A673 (cell line): ENCODE measurements at regions not wholly inside any gene's neighbourhood (a gene's known extent, or its start where the extent isn't known, plus 50 kb on each side); places are given as distances from the start of the nearest gene placed in this dataset.

ENCODE experiments used
- BruUV-seq: library from RNA; stranded (reverse); fragments of 400-500 nt; replicated peaks from 2 replicates; lab custom pipeline; 2021; lab: Mats Ljungman, UMichigan
- CTCF ChIA-PET: fragments of 300-600 bp; sonication (Branson Sonifier 250); formaldehyde crosslinking; loops from one replicate; lab custom pipeline; 2022; ENCODE audit warnings: antibody characterized with exemption; lab: Charles Lee
- POLR2A ChIA-PET: fragments of 300-600 bp; sonication (Branson Sonifier 250); formaldehyde crosslinking; loops from one replicate; lab custom pipeline; 2022; ENCODE audit warnings: antibody characterized with exemption; ENCODE audit not compliant: low non-redundant PET; lab: Charles Lee
- DNase-seq: peaks from one replicate; pipeline ENCODE4 v3.0.0-alpha.2; 2015; ENCODE audit warnings: low spot score
- H3K27ac ChIP-seq: fragments of 200-600 bp; sonication (generic); 2 replicates; pipeline ENCODE4 v1.5.1; 2016; ENCODE audit warnings: mixed run types, low read depth, mild to moderate bottlenecking, mixed read lengths, antibody characterized with exemption, low read length; ENCODE audit not compliant: poor library complexity, severe bottlenecking
- H3K27me3 ChIP-seq: fragments of 200-600 bp; sonication (generic); replicated peaks from 2 replicates; pipeline ENCODE4 v1.6.1; 2017; ENCODE audit warnings: mixed run types, low read depth, mild to moderate bottlenecking, mixed read lengths, antibody characterized with exemption, low read length; ENCODE audit not compliant: insufficient read depth, poor library complexity
- H3K36me3 ChIP-seq: fragments of 200-600 bp; sonication (generic); 2 replicates; pipeline ENCODE4 v1.6.1; 2016; ENCODE audit warnings: mixed run types, mild to moderate bottlenecking, mixed read lengths, antibody characterized with exemption, low read length; ENCODE audit not compliant: insufficient read depth, poor library complexity, severe bottlenecking
- H3K4me1 ChIP-seq: fragments of 200-600 bp; sonication (generic); 2 replicates; pipeline ENCODE4 v1.6.1; 2017; ENCODE audit warnings: mixed run types, mild to moderate bottlenecking, mixed read lengths, antibody characterized with exemption, low read length; ENCODE audit not compliant: insufficient read depth, poor library complexity, severe bottlenecking
- H3K4me3 ChIP-seq: fragments of 200-600 bp; sonication (generic); 2 replicates; pipeline ENCODE4 v1.5.1; 2016; ENCODE audit warnings: low read depth, mixed run types, mild to moderate bottlenecking, mixed read lengths, low read length; ENCODE audit not compliant: poor library complexity, severe bottlenecking
- H3K9me3 ChIP-seq: fragments of 200-600 bp; sonication (generic); 2 replicates; pipeline ENCODE4 v1.6.1; 2016; ENCODE audit warnings: mixed run types, low read depth, mild to moderate bottlenecking, mixed read lengths, antibody characterized with exemption, low read length; ENCODE audit not compliant: poor library complexity, severe bottlenecking
- EZH2 ChIP-seq: fragments of 200-600 bp; sonication (generic); IDR thresholded peaks from 2 replicates; pipeline ENCODE4 v1.6.1; 2017; ENCODE audit warnings: borderline replicate concordance, low read depth, mild to moderate bottlenecking, mixed read lengths, antibody characterized with exemption, low read length; ENCODE audit not compliant: poor library complexity, severe bottlenecking
- intact Hi-C: fragments of 100-400 bp; cut with micrococcal nuclease; formaldehyde crosslinking; loops from one replicate; pipeline ENCODE4 v1.10.0; 2022; ENCODE audit not compliant: unreplicated experiment
- TF ChIP-seq, protein P1 (sequence below): fragments of 300-800, 200-600 bp; sonication (generic); conservative IDR thresholded peaks from 2 replicates; pipeline ENCODE4 v1.5.1; 2017; ENCODE audit warnings: low read depth, mild to moderate bottlenecking, antibody characterized with exemption, low read length, moderate library complexity, mixed read lengths

DNA sequence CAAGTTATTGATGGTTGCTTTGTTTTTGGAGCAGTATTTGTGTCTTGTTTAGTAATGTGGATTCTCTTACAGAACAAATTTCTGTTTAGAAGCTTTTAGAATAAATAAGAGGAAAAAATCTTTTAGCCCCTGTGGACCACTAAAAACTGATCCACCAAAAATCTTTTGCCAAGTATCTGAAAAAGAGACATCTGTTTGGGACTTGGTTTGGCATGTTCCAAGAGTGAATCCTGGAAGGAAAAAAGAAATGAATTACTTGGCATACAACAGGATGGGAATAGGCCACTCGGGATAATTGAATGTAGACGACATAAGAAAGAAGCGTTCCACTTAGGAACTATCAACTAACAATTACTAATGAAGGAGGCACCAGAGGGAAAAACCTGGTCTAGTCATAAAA lies 1350.1 kb upstream of the C9orf72 start:
- no TSS peak for BruUV-seq
- peak overlapping the region; percentile 15 for H3K4me3 ChIP-seq
- intact Hi-C loops = loop anchor here (2.0 kb wide), 1 partner anchor 99 kb away; no protein-coding TSS in a partner anchor
- no peaks in the 10 kb centered on the region for H3K27me3 ChIP-seq
- DNase-seq = no peak
- ChIA-PET CTCF (no interaction called here), POLR2A (no interaction called here)
- peaks cover under 1% of the 10 kb centered on the region for H3K36me3 ChIP-seq
- TF ChIP-seq, protein P1, sequence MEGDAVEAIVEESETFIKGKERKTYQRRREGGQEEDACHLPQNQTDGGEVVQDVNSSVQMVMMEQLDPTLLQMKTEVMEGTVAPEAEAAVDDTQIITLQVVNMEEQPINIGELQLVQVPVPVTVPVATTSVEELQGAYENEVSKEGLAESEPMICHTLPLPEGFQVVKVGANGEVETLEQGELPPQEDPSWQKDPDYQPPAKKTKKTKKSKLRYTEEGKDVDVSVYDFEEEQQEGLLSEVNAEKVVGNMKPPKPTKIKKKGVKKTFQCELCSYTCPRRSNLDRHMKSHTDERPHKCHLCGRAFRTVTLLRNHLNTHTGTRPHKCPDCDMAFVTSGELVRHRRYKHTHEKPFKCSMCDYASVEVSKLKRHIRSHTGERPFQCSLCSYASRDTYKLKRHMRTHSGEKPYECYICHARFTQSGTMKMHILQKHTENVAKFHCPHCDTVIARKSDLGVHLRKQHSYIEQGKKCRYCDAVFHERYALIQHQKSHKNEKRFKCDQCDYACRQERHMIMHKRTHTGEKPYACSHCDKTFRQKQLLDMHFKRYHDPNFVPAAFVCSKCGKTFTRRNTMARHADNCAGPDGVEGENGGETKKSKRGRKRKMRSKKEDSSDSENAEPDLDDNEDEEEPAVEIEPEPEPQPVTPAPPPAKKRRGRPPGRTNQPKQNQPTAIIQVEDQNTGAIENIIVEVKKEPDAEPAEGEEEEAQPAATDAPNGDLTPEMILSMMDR = no peak
- no peak for TF ChIP-seq EZH2
- H3K27ac ChIP-seq = no peak overlapping the region
- H3K4me1 ChIP-seq = peaks cover 44% of the 10 kb centered on the region
- H3K9me3 ChIP-seq = peaks cover 2% of the 10 kb centered on the region

DNA sequence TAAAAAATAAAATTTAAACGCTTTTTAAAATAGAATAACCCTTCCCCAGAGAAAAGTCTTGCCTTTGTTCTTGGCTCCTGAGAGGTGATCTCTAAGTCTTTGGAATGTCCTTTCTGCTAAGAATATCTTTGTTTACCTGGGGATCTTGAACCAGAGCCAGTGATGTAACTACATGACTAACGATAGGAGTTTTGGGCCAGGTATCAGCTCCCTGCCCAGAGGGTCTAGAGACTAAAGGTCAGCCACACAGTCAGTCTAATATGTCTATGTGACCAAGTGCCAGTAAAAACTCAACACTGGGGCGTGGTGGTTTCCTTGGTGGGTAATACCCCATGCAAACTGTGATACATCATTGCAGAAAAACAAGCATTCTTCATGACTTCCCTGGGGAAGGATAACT lies 1351.9 kb upstream of the C9orf72 start:
- H3K36me3 ChIP-seq = no peaks in the 10 kb centered on the region
- no peak for DNase-seq
- no peaks in the 10 kb centered on the region for H3K27me3 ChIP-seq
- CTCF ChIA-PET = no interaction called here
- no peak overlapping the region for H3K4me3 ChIP-seq
- H3K27ac ChIP-seq = no peak overlapping the region
- no TSS peak for BruUV-seq
- H3K4me1 ChIP-seq = peaks cover 62% of the 10 kb centered on the region
- no peak for TF ChIP-seq EZH2
- TF ChIP-seq, protein P1 = no peak
- H3K9me3 ChIP-seq = no peaks in the 10 kb centered on the region
- intact Hi-C loops = no loop called here
- POLR2A ChIA-PET = no interaction called here

- BruUV-seq = no TSS peak
- intact Hi-C loops = no loop called here
- no peak for DNase-seq
- Histone ChIP-seq H3K27ac (no peak overlapping the region), H3K27me3 (no peaks in the 10 kb centered on the region), H3K9me3 (no peaks in the 10 kb centered on the region), H3K4me1 (peaks cover 64% of the 10 kb centered on the region), H3K4me3 (no peak overlapping the region), H3K36me3 (no peaks in the 10 kb centered on the region)
- POLR2A ChIA-PET = no interaction called here
- CTCF ChIA-PET = no interaction called here
- TF ChIP-seq, protein P1 = no peak
- no peak for TF ChIP-seq EZH2
These were observed 1353.0 kb upstream of the C9orf72 start for GRCh38 chr9:28926306-28926705.
